Lower lobe of right lung (tissue), 2 donors: ENCODE measurements at regions not wholly inside any gene's neighbourhood (a gene's known extent, or its start where the extent isn't known, plus 50 kb on each side); places are given as distances from the start of the nearest gene placed in this dataset.
A peak's percentile ranks its signal among the peaks of the same experiment; 100 is the strongest.
"Not testable (repeated sequence)": the region's sequence is repeated elsewhere in the genome, so short reads cannot be mapped to it uniquely, and the experiment has no call there.

Experiments used
- ATAC-seq, 2 donors: fragments of 200-7000 bp; cut with Tn5 transposase; one replicate each; pipeline ENCODE4 v1.9.1; 2020 to 2022; ENCODE audit warnings: mild to moderate bottlenecking in 2 of 2, moderate library complexity in 2 of 2
- DNase-seq: peaks from one replicate; pipeline ENCODE4 v3.0.0-alpha.2; 2020
- H3K27ac ChIP-seq: fragments of 200-600 bp; one replicate; pipeline ENCODE4 v1.8.0; 2022
- H3K27me3 ChIP-seq: fragments of 200-600 bp; one replicate; pipeline ENCODE4 v1.8.0; 2022; ENCODE audit warnings: low read depth
- H3K36me3 ChIP-seq: fragments of 200-600 bp; one replicate; pipeline ENCODE4 v1.8.0; 2022; ENCODE audit warnings: mild to moderate bottlenecking
- H3K4me1 ChIP-seq: fragments of 200-600 bp; one replicate; pipeline ENCODE4 v1.8.0; 2022
- H3K4me3 ChIP-seq: fragments of 200-600 bp; one replicate; pipeline ENCODE4 v1.8.0; 2022; ENCODE audit warnings: mild to moderate bottlenecking
- H3K9me3 ChIP-seq: fragments of 200-600 bp; one replicate; pipeline ENCODE4 v1.8.0; 2022
- CTCF ChIP-seq: fragments of 200-600 bp; IDR thresholded peaks from one replicate; pipeline ENCODE4 v1.8.0; 2022; ENCODE audit warnings: antibody characterized with exemption, mild to moderate bottlenecking
- intact Hi-C: fragments of 100-400 bp; cut with DNase I; formaldehyde crosslinking; loops from one replicate; pipeline ENCODE4 v1.11.0; 2022
- donor health status: DM: no; HTN: yes; CAD: no; lungs with severe emphysema.

GRCh38 chr10:11672836-11673235, 61.4 kb upstream of the USP6NL start:
- Histone ChIP-seq H3K36me3 (no peaks in the 10 kb centered on the region), H3K4me3 (no peak overlapping the region), H3K27ac (no peak overlapping the region), H3K4me1 (no peaks in the 10 kb centered on the region), H3K9me3 (no peaks in the 10 kb centered on the region), H3K27me3 (no peaks in the 10 kb centered on the region)
- TF ChIP-seq CTCF: no peak
- intact Hi-C loops: no loop called here
- DNase-seq (no peak), ATAC-seq (no peak)

GRCh38 chr10:11670381-11670780, 58.9 kb upstream of the USP6NL start:
- H3K9me3 ChIP-seq: no peaks in the 10 kb centered on the region
- no peaks in the 10 kb centered on the region for H3K4me1 ChIP-seq
- intact Hi-C loops: no loop called here
- no peak overlapping the region for H3K27ac ChIP-seq
- no peaks in the 10 kb centered on the region for H3K27me3 ChIP-seq
- no peaks in the 10 kb centered on the region for H3K36me3 ChIP-seq
- no peak for DNase-seq
- no peak overlapping the region for H3K4me3 ChIP-seq
- no peak for TF ChIP-seq CTCF
- no peak for ATAC-seq

- DNase-seq: no peak
- intact Hi-C loops: no loop called here
- no peak for ATAC-seq
These were observed 57.6 kb upstream of the USP6NL start for GRCh38 chr10:11668847-11669610.

GRCh38 chr10:11667756-11668155, 56.3 kb upstream of the USP6NL start:
- Histone ChIP-seq H3K9me3 (no peaks in the 10 kb centered on the region), H3K36me3 (no peaks in the 10 kb centered on the region), H3K27ac (no peak overlapping the region), H3K4me1 (no peaks in the 10 kb centered on the region), H3K4me3 (no peak overlapping the region), H3K27me3 (no peaks in the 10 kb centered on the region)
- TF ChIP-seq CTCF: no peak
- ATAC-seq (no peak), DNase-seq (no peak)
- intact Hi-C loops: no loop called here

More at GRCh38 chr10:11668847-11669610, 57.6 kb upstream of the USP6NL start:
- no peaks in the 10 kb centered on the region for H3K9me3 ChIP-seq
- no peak overlapping the region for H3K27ac ChIP-seq
- H3K36me3 ChIP-seq: no peaks in the 10 kb centered on the region
- TF ChIP-seq CTCF: no peak
- H3K4me1 ChIP-seq: no peaks in the 10 kb centered on the region
- H3K4me3 ChIP-seq: no peak overlapping the region
- H3K27me3 ChIP-seq: no peaks in the 10 kb centered on the region

- intact Hi-C loops: no loop called here
- ATAC-seq (peak in 1 of 2 donors; percentile 50), DNase-seq (no peak)
- no peaks in the 10 kb centered on the region for H3K9me3 ChIP-seq
- no peaks in the 10 kb centered on the region for H3K36me3 ChIP-seq
- no peaks in the 10 kb centered on the region for H3K27me3 ChIP-seq
- TF ChIP-seq CTCF: no peak
- H3K27ac ChIP-seq: no peak overlapping the region
- H3K4me1 ChIP-seq: peaks cover 3% of the 10 kb centered on the region
- no peak overlapping the region for H3K4me3 ChIP-seq
These were observed 52.5 kb upstream of the USP6NL start for GRCh38 chr10:11663763-11664555.

GRCh38 chr10:11663126-11663515, 51.7 kb upstream of the USP6NL start:
- H3K27me3 ChIP-seq, ATAC-seq, H3K36me3 ChIP-seq, DNase-seq, intact Hi-C loops, H3K9me3 ChIP-seq, H3K4me3 ChIP-seq, H3K4me1 ChIP-seq, H3K27ac ChIP-seq: not testable (repeated sequence)
